PC-9 (cell line): ENCODE measurements at regions not wholly inside any gene's neighbourhood (a gene's known extent, or its start where the extent isn't known, plus 50 kb on each side); places are given as distances from the start of the nearest gene placed in this dataset.

Experiments
- BruUV-seq: library from RNA; stranded (reverse); fragments of 400-500 nt; replicated peaks from 2 replicates; lab custom pipeline; 2021; lab: Mats Ljungman, UMichigan
- CTCF ChIA-PET: fragments of 300-600 bp; sonication (Branson Sonifier 250); formaldehyde crosslinking; loops from one replicate; lab custom pipeline; 2022; ENCODE audit warnings: antibody characterized with exemption; lab: Charles Lee
- POLR2A ChIA-PET: fragments of 300-600 bp; sonication (Branson Sonifier 250); formaldehyde crosslinking; loops from one replicate; lab custom pipeline; 2022; ENCODE audit warnings: antibody characterized with exemption; ENCODE audit not compliant: unreplicated experiment; lab: Charles Lee
- DNase-seq, 2 experiments: peaks; one replicate each; pipeline versions ENCODE4 v3.0.0 to v3.0.0-alpha.2; 2015 to 2022; ENCODE audit warnings: mixed read lengths in 1 of 2
- H2AFZ ChIP-seq: fragments of 200-600 bp; sonication (generic); 2 replicates; pipeline ENCODE4 v1.8.1; 2017; ENCODE audit warnings: antibody characterized with exemption
- H3F3A ChIP-seq: fragments of 200-600 bp; sonication (generic); 2 replicates; pipeline ENCODE4 v1.8.1; 2017; ENCODE audit warnings: antibody characterized with exemption, mild to moderate bottlenecking, low read depth; ENCODE audit not compliant: insufficient read depth
- H3K27ac ChIP-seq: fragments of 200-600 bp; sonication (generic); 2 replicates; pipeline ENCODE4 v1.6.1; 2016; ENCODE audit warnings: mixed run types
- H3K27me3 ChIP-seq: fragments of 200-600 bp; sonication (generic); 2 replicates; pipeline ENCODE4 v1.6.1; 2016; ENCODE audit warnings: low read depth, mixed run types; ENCODE audit not compliant: insufficient read depth
- H3K36me3 ChIP-seq: fragments of 200-600 bp; sonication (generic); 2 replicates; pipeline ENCODE4 v1.6.1; 2016; ENCODE audit warnings: low read depth, mixed run types
- H3K4me1 ChIP-seq: fragments of 200-600 bp; sonication (generic); replicated peaks from 2 replicates; pipeline ENCODE4 v1.6.1; 2016; ENCODE audit warnings: mixed run types; ENCODE audit not compliant: insufficient read depth
- H3K4me2 ChIP-seq: fragments of 200-600 bp; sonication (generic); 2 replicates; pipeline ENCODE4 v1.6.1; 2017; ENCODE audit warnings: mixed run types
- H3K4me3 ChIP-seq: fragments of 200-600 bp; sonication (generic); 2 replicates; pipeline ENCODE4 v1.6.1; 2016; ENCODE audit warnings: mixed run types
- H3K79me2 ChIP-seq: fragments of 200-600 bp; sonication (generic); 2 replicates; pipeline ENCODE4 v1.6.1; 2017; ENCODE audit warnings: low read depth, mixed run types
- H3K9me2 ChIP-seq: fragments of 200-600 bp; sonication (generic); 2 replicates; pipeline ENCODE4 v1.8.1; 2017; ENCODE audit warnings: mild to moderate bottlenecking; ENCODE audit not compliant: insufficient read depth
- H3K9me3 ChIP-seq: fragments of 200-600 bp; sonication (generic); 2 replicates; pipeline ENCODE4 v1.8.1; 2016; ENCODE audit warnings: low read depth; ENCODE audit not compliant: insufficient read depth
- H4K20me1 ChIP-seq: fragments of 200-600 bp; sonication (generic); 2 replicates; pipeline ENCODE4 v1.8.1; 2017; ENCODE audit not compliant: insufficient read depth
- CTCF ChIP-seq: fragments of 200-600 bp; sonication (generic); conservative IDR thresholded peaks from 2 replicates; pipeline ENCODE4 v1.6.1; 2017; ENCODE audit warnings: mixed run types, antibody characterized with exemption, mild to moderate bottlenecking, moderate library complexity
- EZH2 ChIP-seq: fragments of 200-600 bp; sonication (generic); IDR thresholded peaks from 2 replicates; pipeline ENCODE4 v1.8.0; 2017; ENCODE audit warnings: antibody characterized with exemption, low read depth
- intact Hi-C: fragments of 100-400 bp; cut with micrococcal nuclease; formaldehyde crosslinking; loops from one replicate; pipeline ENCODE4 v1.10.0; 2022; ENCODE audit not compliant: unreplicated experiment

GRCh38 chr20:46823753-46824152 is 70.9 kb upstream of the EYA2 start:
- Histone ChIP-seq H3K4me2 (no peak overlapping the region), H3K36me3 (no peaks in the 10 kb centered on the region), H3K79me2 (no peaks in the 10 kb centered on the region), H3K4me1 (no peaks in the 10 kb centered on the region), H3F3A (no peaks in the 10 kb centered on the region), H3K9me3 (no peaks in the 10 kb centered on the region), H2AFZ (no peak overlapping the region), H3K9me2 (no peaks in the 10 kb centered on the region), H4K20me1 (no peaks in the 10 kb centered on the region), H3K4me3 (no peak overlapping the region), H3K27ac (no peak overlapping the region), H3K27me3 (no peaks in the 10 kb centered on the region)
- TF ChIP-seq EZH2: no peak
- no peak for TF ChIP-seq CTCF
- no peak for DNase-seq
- BruUV-seq: no TSS peak
- ChIA-PET POLR2A (no interaction called here), CTCF (no interaction called here)
- intact Hi-C loops: no loop called here

- Histone ChIP-seq H3K36me3 (no peaks in the 10 kb centered on the region), H3K9me2 (no peaks in the 10 kb centered on the region), H3K27ac (no peak overlapping the region), H4K20me1 (no peaks in the 10 kb centered on the region), H3K9me3 (no peaks in the 10 kb centered on the region), H3K4me2 (no peak overlapping the region), H2AFZ (no peak overlapping the region), H3K4me3 (no peak overlapping the region), H3K79me2 (no peaks in the 10 kb centered on the region), H3F3A (no peaks in the 10 kb centered on the region), H3K27me3 (no peaks in the 10 kb centered on the region), H3K4me1 (no peaks in the 10 kb centered on the region)
- ChIA-PET POLR2A (no interaction called here), CTCF (no interaction called here)
- BruUV-seq: no TSS peak
- intact Hi-C loops: no loop called here
- TF ChIP-seq EZH2: no peak
- no peak for TF ChIP-seq CTCF
- DNase-seq: no peak
These were observed 68.2 kb upstream of the EYA2 start for GRCh38 chr20:46826343-46826984.

GRCh38 chr20:46827718-46828458 is 66.8 kb upstream of the EYA2 start:
- Histone ChIP-seq H3K4me2 (no peak overlapping the region), H3K9me3 (no peaks in the 10 kb centered on the region)
- intact Hi-C loops: no loop called here

More at GRCh38 chr20:46827718-46828458, 66.8 kb upstream of the EYA2 start:
- no peaks in the 10 kb centered on the region for H3K4me1 ChIP-seq
- H3K4me3 ChIP-seq: no peak overlapping the region
- ChIA-PET CTCF (no interaction called here), POLR2A (no interaction called here)
- no peaks in the 10 kb centered on the region for H4K20me1 ChIP-seq
- no peaks in the 10 kb centered on the region for H3K36me3 ChIP-seq
- H3K27ac ChIP-seq: no peak overlapping the region
- DNase-seq: no peak
- TF ChIP-seq EZH2: no peak
- TF ChIP-seq CTCF: no peak
- H3F3A ChIP-seq: no peaks in the 10 kb centered on the region
- no peaks in the 10 kb centered on the region for H3K79me2 ChIP-seq
- no TSS peak for BruUV-seq
- no peak overlapping the region for H2AFZ ChIP-seq
- no peaks in the 10 kb centered on the region for H3K27me3 ChIP-seq
- H3K9me2 ChIP-seq: no peaks in the 10 kb centered on the region
